GM19468 (cell line): ENCODE measurements at regions not wholly inside any gene's neighbourhood (a gene's known extent, or its start where the extent isn't known, plus 50 kb on each side); places are given as distances from the start of the nearest gene placed in this dataset.
"Not testable (repeated sequence)": the region's sequence is repeated elsewhere in the genome, so short reads cannot be mapped to it uniquely, and the experiment has no call there.

Experiments used
- ATAC-seq: cut with Tn5 transposase; IDR thresholded peaks from one replicate; pipeline ENCODE4 v1.9.1; 2021; ENCODE audit warnings: mild to moderate bottlenecking, moderate library complexity, moderate number of reproducible peaks; ENCODE audit not compliant: unreplicated experiment; ENCODE audit errors: extremely low read depth

DNA sequence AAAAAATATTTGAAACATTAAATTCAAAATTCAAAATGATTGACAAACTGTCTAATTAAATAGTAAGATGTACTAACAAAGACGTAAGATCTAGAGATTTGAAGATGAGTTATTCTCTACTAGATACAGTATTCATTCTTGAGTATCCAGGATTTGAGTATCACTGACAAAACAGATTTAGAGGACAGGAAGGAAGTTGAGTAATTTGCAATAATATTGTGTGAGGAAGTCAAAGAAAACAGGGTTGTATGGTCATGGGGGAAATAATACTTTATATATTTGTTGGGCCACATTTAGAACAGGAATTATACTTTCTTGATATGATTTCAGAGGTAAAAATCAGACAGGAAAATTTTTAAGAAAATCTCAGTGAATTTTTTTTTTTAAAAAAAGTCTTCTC, 393.1 kb upstream of the CDIN1 start:
- no peak for ATAC-seq

DNA sequence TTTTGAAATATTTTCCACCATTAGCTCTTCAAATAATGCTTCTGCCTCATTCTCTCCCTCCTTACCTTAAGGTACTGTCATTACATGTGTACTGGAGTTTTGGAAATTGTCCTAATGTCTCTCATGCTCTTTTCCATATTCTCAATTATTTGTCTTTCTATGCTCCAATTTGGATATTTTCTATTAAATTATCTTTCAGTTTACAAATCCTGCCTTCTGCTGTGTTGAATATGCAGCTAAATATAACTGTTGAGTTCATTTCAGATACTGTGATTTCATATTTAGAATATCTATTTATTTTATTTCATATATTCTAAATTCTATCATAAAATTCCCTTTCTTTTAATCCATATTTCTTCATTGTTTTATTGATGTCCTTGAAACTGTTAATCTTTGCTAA, 388.0 kb upstream of the CDIN1 start:
- ATAC-seq: no peak

DNA sequence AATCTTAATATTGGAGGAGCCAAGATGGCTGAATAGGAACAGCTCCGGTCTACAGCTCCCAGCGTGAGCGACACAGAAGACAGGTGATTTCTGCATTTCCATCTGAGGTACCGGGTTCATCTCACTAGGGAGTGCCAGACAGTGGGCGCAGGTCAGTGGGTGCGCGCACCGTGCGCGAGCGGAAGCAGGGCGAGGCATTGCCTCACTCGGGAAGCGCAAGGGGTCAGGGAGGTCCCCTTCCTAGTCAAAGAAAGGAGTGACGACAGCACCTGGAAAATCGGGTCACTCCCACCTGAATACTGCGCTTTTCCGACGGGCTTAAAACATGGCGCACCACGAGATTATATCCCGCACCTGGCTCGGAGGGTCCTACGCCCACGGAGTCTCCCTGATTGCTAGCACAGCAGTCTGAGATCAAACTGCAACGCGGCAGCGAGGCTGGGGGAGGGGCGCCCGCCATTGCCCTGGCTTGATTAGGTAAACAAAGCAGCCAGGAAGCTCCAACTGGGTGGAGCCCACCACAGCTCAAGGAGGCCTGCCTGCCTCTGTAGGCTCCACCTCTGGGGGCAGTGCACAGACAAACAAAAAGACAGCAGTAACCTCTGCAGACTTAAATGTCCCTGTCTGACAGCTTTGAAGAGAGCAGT, 383.9 kb upstream of the CDIN1 start:
- ATAC-seq: not testable (repeated sequence)

DNA sequence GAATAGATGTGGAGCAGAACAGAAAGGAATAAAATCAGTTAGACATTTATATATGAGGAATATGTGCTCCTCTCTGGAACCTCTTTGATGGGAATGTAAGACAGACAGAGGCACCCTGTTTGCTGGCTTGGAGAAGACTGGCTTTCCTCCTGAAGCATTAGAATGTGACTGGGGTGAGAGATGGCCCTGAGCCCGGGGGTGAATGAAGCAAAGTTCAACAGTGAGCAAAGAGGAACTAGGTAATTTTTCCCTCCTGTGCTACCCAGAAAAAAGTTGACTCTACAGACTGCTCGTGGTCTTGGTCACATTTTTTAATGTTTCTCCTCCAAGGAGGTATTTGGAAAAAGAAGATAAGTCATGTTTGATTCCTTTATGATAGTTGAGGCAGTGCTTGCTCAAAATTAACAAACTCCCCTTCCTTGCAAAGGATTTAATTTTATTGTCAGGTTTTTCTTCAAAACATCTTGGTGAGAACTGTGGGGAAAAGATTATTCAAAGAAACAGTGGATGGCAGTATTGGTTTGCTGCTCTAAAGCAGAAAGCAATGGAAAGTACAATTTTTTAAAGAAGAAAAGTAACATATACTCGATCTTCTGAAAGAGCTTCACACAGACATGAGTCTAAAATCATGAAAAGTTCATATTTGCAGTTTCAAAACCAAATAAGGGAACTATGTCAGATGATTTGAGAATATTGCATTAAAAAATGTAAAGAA, 370.4 kb upstream of the CDIN1 start:
- ATAC-seq: no peak

DNA sequence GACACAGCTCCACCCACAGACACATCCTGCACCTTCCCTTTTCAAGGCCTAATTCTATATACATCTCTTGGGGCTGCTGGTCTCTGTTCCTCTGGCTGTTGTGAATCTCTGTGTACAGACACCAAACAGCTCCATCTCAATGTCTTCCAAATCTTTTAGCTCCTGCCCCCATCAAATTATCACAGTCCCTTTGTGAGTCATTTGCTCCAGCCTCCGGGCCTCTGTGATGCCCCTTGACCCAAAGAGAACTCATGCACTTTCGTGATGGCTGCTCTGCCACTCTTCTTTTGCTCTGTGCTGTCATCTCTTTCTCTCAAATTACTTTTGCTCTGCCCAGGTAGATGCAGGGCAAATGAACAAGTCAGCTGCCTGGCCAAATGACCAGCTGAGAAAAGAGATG, 369.0 kb upstream of the CDIN1 start:
- no peak for ATAC-seq

DNA sequence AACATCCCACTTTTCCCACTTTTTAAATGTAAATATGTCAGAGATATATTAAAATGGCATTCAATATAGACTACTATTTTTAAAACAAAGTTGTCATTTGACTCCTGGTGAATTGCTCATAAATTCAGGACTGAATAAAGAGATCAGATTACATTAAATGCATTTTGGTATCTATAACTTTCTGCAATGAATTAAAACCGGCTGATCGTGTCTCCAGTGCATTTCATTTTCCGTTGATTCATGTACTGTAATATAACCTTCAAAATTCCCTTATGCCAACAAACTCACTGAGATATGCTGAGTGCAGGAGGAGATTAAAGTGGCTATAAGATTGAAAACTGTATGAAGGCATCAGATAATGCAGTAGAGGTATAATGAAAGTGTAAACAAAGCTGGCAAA, 361.1 kb upstream of the CDIN1 start:
- no peak for ATAC-seq

DNA sequence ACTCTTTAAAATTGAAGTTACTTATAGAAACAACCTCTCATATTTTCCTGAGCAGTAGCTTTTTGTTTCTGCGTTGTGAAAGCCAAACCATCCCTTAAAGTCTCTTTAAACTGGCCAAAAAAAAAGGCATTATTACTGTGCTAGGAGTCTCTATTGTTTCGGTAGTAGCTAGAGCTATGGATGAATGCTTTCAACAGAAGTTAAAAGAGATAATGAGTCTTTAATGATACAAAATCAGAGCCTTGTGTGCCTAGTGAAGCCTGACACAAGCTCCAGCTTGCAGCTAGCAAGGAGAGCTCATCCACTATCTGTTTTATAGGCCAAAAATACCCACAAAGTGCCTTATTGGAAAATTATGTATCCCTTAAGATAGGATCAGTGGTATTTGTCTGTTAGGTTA, 360.4 kb upstream of the CDIN1 start:
- ATAC-seq: no peak

DNA sequence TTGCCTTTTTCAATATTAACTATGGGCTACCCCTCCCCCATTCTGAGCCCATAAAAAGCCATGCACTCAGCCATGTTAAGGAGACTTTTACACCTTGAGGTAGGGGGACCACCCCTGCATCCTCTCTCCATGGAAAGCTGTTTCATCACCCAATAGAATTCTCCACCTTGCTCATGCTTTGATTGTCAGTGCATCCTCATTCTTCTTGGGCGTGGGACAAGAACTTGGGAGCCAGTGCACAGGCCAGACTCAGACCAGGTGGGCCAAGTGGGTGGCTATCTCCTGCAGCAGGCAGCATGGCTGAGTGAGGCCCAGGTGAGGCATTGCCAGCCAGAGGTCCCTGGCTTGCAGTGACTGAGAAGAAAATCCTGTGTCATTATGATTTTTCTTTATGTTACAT, 357.4 kb upstream of the CDIN1 start:
- no peak for ATAC-seq

DNA sequence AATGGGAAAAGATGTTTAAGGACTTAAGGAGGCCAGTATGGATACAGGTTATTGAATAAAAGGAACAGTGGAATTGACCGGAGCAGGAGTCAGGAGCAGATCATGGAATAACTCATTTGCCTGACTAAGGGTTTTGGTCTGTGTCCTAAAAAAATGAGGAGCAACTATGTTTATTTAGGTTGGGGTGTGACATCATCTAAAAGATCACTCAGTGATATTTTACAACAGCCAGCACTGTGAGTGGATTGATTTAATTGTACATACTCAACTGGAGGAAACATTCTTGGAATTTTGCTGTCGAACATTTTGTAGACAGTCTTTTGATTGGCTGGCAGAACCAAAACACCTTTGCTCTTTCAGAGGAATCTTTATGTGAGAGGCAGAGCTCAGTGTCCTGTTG, 348.6 kb upstream of the CDIN1 start:
- no peak for ATAC-seq

DNA sequence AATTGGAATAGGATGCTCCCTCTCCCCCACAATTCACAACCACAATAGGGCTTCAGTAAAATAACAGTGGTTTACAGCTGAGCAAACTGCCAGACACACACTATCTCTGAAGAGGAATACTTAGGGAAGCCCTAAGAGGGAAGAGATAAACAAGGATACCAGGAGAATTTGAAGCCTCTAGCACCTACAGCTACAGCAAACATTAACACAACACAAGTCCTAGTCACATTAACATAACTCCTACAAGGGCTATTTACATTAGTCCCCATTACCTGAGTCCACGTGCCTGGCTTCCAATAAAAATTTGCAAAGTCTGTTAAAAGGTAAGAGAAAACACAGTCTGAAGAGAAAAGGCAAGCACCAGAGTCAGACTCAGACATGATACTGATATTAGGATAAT, 346.9 kb upstream of the CDIN1 start:
- ATAC-seq: no peak

DNA sequence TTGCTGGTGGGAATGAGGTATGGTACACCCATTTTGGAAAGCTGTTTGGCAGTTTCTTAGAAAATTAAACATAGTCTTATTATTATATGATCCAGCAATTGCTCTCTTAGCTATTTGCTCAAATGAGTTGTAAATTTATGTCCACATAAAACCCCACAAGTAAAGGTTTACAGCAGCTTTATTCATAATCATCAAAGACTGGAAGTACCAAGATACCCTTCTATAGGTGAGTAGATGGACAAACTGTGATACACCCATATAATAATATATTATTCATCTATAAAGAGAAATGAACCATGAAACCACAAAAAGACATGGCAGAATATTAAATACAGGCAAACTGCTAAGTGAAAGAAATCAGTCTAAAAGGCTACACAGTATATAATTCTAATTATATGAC, 344.7 kb upstream of the CDIN1 start:
- ATAC-seq: no peak

DNA sequence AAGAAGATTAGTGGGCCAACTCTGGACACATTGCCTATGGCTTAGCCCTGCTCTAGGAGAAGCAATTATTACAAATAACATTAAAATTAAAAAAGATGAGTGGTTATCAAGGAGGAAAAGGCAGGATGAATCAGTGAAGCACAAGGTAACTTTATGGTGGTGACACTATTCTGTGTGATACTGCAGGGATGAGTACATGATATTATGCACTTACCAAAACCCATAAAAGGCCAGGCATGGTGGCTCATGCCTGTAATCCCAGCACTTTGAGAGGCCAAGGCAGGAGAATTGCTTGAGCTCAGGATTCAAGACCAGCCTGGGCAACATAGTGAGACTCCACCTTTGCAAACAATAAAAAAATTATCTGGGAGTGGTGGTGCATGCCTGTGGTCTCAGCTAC, 344.3 kb upstream of the CDIN1 start:
- no peak for ATAC-seq

DNA sequence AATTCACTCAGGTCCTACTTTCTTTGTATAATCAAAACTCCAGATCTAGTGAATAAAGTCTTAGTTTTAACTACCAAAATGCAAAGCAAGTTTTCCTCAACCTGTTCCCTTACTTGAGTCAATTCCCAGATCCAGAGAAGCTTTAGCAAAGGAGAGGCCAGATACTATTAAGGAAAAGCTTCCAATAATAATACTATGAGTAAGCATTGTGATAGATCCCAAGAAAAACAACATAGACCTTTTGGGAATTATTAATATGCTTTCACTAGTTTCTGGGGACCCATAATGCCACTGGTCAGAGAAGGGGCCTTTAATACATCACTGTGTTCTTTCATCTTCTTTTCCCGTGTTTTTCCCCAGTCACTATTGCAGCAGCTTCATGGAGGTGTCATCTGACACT, 339.9 kb upstream of the CDIN1 start:
- ATAC-seq: no peak

DNA sequence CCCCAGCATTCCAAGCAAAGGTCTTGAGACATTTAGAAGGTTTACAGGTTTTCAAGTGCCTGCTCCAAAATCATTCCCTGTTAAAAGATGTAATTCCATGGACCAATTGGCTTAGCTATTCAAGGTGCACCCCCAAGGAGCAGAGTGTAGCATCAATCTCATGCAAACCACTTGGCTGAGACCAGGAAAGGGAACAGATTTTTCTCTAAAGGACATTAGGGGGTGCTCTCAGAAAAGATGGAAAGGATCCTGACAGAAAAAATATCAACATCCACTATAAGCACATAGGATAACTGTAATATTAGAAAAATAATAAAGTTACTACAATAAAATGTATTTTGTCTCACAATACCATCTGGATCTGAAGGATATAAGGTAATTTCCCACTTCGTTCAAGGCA, 328.0 kb upstream of the CDIN1 start:
- ATAC-seq: no peak

DNA sequence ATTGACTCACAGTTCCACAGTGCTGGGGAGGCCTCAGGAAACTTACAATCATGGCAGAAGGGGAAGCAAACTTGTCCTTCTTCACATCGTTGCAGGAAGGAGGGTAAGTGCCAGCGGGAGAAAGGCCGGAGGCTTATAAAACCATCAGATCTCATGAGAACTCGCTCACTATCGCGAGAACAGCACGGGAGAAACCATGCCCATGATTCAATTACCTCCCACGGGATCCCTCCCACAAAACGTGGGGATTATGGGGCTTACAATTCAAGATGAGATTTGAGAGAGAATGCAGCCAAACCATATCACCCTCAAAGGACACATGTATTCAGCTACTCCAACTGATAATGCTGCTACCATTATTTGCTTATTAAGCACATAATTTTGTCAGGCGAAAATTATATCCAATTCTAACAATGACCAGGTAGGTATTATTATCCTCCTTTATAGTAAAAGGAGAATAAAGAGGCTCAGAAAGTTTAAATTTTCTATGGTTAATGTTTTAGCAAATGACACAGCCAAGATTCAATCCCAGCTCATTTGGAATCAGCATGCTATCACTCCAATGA, 327.2 kb upstream of the CDIN1 start:
- no peak for ATAC-seq

DNA sequence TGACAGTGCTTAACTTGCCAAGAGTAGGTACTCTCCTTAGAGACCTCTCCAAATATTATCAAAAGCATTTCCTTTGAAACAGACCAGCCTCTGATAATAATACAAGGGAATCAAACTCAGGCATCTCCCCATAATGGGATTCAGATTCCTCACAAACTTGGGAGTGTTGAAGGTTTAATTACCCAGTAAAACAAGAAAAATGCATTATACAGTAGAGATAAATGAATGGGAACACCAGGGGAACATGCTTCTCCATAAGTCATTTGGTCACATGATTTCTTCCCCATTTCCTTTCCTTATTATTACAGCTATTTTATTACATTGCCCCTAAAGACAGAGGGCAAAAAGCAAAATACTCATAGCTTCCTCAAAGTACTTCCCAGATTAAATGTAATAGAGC, 325.0 kb upstream of the CDIN1 start:
- no peak for ATAC-seq

DNA sequence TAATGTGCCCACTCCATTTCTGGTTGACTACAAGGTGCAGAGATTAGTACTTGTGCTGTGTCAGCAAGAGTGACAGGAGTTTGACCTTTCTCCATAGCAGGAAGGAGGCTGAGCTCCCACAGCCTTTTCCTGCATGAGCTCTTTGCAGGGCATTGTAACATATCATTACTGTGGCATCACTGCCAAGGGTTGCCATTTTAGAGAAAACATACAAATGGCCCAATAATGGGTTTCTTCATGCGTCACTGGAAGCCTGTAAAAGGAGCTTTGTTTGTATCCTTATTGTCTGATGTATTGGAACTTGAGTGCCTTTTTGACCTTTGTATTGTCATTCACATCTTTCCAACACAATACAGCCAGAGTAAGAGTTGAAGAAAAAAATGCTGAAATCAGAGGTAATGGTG, 323.0 kb upstream of the CDIN1 start:
- no peak for ATAC-seq

DNA sequence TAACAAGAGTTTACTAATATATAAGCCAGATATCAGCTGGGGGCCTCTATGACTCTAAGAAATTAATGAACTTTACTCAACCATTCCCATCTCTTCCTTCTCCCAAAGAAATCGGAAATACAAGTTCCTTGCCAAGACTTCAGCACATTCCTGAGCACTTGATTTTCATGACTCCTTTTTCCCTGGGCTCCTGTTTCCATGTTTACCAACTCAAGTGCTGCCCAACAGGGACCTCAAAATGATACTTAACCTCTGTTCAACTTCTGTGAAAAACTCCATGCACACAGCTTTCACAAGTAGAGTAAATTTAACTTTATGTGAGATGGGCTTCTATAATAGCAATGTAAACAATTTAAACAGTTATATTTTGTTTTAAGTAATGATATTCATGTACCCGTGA, 315.8 kb upstream of the CDIN1 start:
- ATAC-seq: no peak

DNA sequence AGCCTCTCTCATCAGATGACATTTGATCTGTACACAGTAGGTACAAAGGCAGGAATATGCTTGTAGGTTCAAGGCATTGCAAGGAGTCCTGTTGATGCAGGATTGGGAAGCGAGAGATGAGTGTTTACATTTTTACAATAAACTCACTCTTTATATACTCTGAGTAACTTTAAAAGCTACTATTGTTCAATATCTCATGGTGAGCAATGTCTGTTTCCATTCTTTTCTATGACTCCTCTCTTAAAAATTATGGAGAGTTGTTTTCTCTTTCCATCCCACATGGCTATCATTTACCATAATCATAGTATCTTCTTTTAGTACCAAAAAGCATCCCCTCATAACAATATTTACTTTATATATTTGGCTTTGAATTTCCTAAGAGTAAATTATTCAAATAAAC, 314.0 kb upstream of the CDIN1 start:
- no peak for ATAC-seq

DNA sequence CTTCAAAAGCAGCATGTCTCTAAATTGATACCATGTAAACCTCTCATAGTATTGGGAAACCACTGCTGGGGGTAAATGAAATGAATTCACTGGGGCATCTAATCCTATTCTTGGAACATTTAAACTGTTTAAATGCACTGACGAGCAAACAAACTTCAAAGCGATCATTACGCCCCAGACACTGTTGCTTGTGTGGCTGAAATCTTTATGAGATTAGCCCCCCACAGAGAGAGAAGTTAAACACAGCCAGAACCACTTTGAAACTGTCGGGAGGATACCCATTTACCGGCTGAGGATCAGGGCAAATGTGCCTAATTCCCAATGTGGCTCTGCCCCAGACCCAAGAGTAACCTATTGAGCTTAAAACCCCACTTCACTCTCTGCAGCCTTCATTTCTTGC, 308.4 kb upstream of the CDIN1 start:
- no peak for ATAC-seq

DNA sequence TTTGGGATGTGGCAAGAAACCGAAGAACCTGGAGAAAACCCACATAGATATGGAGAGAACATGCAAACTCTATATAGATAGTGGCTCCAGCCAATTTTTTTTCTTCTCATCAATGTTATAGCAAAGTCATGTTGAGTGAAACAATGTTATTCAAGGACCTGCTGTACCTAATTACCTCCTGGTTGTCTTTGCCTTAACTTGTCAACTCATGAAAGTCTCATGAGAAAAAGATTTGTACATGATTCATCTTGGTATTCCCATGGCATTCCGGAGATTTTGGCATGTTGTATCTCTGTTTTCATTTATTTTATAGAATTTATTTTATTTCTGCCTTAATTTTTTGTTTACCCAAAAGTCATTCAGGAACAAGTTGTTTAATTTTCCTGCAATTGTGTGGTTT, 303.8 kb upstream of the CDIN1 start:
- no peak for ATAC-seq

DNA sequence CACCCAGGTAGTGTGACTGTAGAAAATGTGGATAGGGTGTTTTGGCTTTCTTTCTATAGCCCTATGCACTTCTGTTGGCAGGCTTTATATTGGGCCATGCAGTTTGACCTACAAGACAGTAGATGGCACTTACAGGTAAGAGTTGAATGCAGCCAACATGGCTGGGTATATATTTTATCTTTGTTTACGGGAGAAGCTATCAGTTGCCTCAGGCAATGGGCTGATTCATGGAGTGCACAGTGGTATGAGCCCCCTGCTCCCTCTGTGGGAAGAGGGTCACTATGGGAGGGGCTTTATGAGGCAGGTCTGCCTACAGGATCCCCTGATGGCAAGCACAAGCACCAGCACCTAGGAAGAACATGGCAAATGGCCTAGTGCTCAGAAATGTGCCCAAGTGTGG, 301.2 kb upstream of the CDIN1 start:
- no peak for ATAC-seq
